GM23338 (cell line): ENCODE measurements at regions not wholly inside any gene's neighbourhood (a gene's known extent, or its start where the extent isn't known, plus 50 kb on each side); places are given as distances from the start of the nearest gene placed in this dataset.

Experiments
- ATAC-seq: fragments of 200-7000 bp; cut with Tn5 transposase; 3 replicates; pipeline ENCODE4 v1.9.1; 2020
- DNase-seq: peaks from one replicate; pipeline ENCODE4 v3.0.0-alpha.2; 2015; ENCODE audit warnings: low spot score
- H2AFZ ChIP-seq: fragments of 200-600 bp; sonication (generic); 2 replicates; pipeline ENCODE4 v1.8.0; 2016; ENCODE audit warnings: antibody characterized with exemption, mild to moderate bottlenecking, moderate library complexity
- H3F3A ChIP-seq: fragments of 200-600 bp; sonication (generic); replicated peaks from 2 replicates; pipeline ENCODE4 v1.8.0; 2017; ENCODE audit warnings: antibody characterized with exemption, mixed run types, low read depth
- H3K27ac ChIP-seq: fragments of 200-600 bp; sonication (generic); 2 replicates; pipeline ENCODE4 v1.6.1; 2016; ENCODE audit warnings: low read depth
- H3K27me3 ChIP-seq: fragments of 200-600 bp; sonication (generic); 2 replicates; pipeline ENCODE4 v1.8.0; 2016; ENCODE audit warnings: mild to moderate bottlenecking, mixed run types, moderate library complexity; ENCODE audit not compliant: insufficient read depth
- H3K36me3 ChIP-seq: fragments of 200-600 bp; sonication (generic); 2 replicates; pipeline ENCODE4 v1.8.0; 2016; ENCODE audit warnings: mild to moderate bottlenecking; ENCODE audit not compliant: insufficient read depth
- H3K4me1 ChIP-seq: fragments of 200-600 bp; sonication (generic); 2 replicates; pipeline ENCODE4 v1.8.0; 2016; ENCODE audit warnings: mild to moderate bottlenecking, moderate library complexity; ENCODE audit not compliant: insufficient read depth
- H3K4me2 ChIP-seq: fragments of 200-600 bp; sonication (generic); 2 replicates; pipeline ENCODE4 v1.7.1; 2017; ENCODE audit warnings: mixed run types
- H3K4me3 ChIP-seq: fragments of 200-600 bp; sonication (generic); 2 replicates; pipeline ENCODE4 v1.6.1; 2016; ENCODE audit warnings: mixed run types
- H3K79me2 ChIP-seq: fragments of 200-600 bp; sonication (generic); replicated peaks from 2 replicates; pipeline ENCODE4 v1.8.0; 2017; ENCODE audit warnings: mild to moderate bottlenecking; ENCODE audit not compliant: insufficient read depth
- H3K9me2 ChIP-seq: fragments of 200-600 bp; sonication (generic); 2 replicates; pipeline ENCODE4 v1.8.0; 2017; ENCODE audit not compliant: insufficient read depth
- H4K20me1 ChIP-seq: fragments of 200-600 bp; sonication (generic); replicated peaks from 2 replicates; pipeline ENCODE4 v1.8.0; 2017; ENCODE audit warnings: mild to moderate bottlenecking; ENCODE audit not compliant: insufficient read depth
- H3K27ac Mint-ChIP-seq: 2 replicates; pipeline ENCODE4 v1.8.0; 2020; ENCODE audit warnings: inconsistent platforms, mild to moderate bottlenecking, moderate library complexity, mixed read lengths
- H3K27me3 Mint-ChIP-seq: 3 replicates; pipeline ENCODE4 v1.8.0; 2022; ENCODE audit warnings: low read depth, mild to moderate bottlenecking, moderate library complexity, mixed read lengths, inconsistent platforms; ENCODE audit not compliant: insufficient read depth, poor library complexity
- H3K36me3 Mint-ChIP-seq: 3 replicates; pipeline ENCODE4 v1.8.0; 2021; ENCODE audit warnings: low read depth, mild to moderate bottlenecking, inconsistent platforms, moderate library complexity, mixed read lengths
- H3K4me1 Mint-ChIP-seq: 3 replicates; pipeline ENCODE4 v1.8.0; 2020; ENCODE audit warnings: mild to moderate bottlenecking, inconsistent platforms, mixed read lengths
- H3K4me3 Mint-ChIP-seq: 3 replicates; pipeline ENCODE4 v1.8.0; 2021; ENCODE audit warnings: moderate library complexity, mild to moderate bottlenecking, inconsistent platforms, mixed read lengths
- H3K9me3 Mint-ChIP-seq: 3 replicates; pipeline ENCODE4 v1.8.0; 2020; ENCODE audit warnings: moderate library complexity, mild to moderate bottlenecking, inconsistent platforms, mixed read lengths
- CREB1 ChIP-seq: fragments of 250-450 bp; sonication (Bioruptor Pico); IDR thresholded peaks from 2 replicates; pipeline ENCODE4 v1.5.0; 2020; ENCODE audit warnings: low read depth, mild to moderate bottlenecking, moderate library complexity
- CTCF ChIP-seq, 2 experiments: fragments of 200-600 bp in 1 of 2; sonication (generic) in 1 of 2; conservative IDR thresholded peaks; 2 replicates each; pipeline versions ENCODE4 v1.5.1 to v1.6.1; 2016 to 2017; ENCODE audit warnings: antibody characterized with exemption in 2 of 2, low read depth in 2 of 2, mild to moderate bottlenecking in 2 of 2, moderate library complexity in 1 of 2
- ETS1 ChIP-seq: IDR thresholded peaks from 2 replicates; pipeline ENCODE4 v1.6.1; 2016; ENCODE audit warnings: antibody characterized with exemption
- EZH2 ChIP-seq: fragments of 200-600 bp; sonication (generic); IDR thresholded peaks from one replicate; pipeline ENCODE4 v1.8.0; 2017; ENCODE audit warnings: antibody characterized with exemption, mild to moderate bottlenecking, low read depth; ENCODE audit not compliant: unreplicated experiment
- EZH2phosphoT487 ChIP-seq: fragments of 200-600 bp; sonication (generic); IDR thresholded peaks from one replicate; pipeline ENCODE4 v1.8.1; 2018; ENCODE audit warnings: antibody characterized with exemption; ENCODE audit not compliant: unreplicated experiment
- JUNB ChIP-seq: IDR thresholded peaks from one replicate; pipeline ENCODE4 v1.6.1; 2016; ENCODE audit warnings: antibody characterized with exemption; ENCODE audit not compliant: unreplicated experiment
- NANOG ChIP-seq: IDR thresholded peaks from 2 replicates; pipeline ENCODE4 v1.6.1; 2016; ENCODE audit warnings: antibody characterized with exemption, borderline replicate concordance
- POLR2AphosphoS5 ChIP-seq: IDR thresholded peaks from 2 replicates; pipeline ENCODE4 v1.6.1; 2016; ENCODE audit warnings: antibody characterized with exemption, low read depth
- REST ChIP-seq: IDR thresholded peaks from one replicate; pipeline ENCODE4 v1.6.1; 2018; ENCODE audit warnings: antibody characterized with exemption; ENCODE audit not compliant: unreplicated experiment
- STAT1 ChIP-seq: IDR thresholded peaks from one replicate; pipeline ENCODE4 v1.6.1; 2016; ENCODE audit warnings: antibody characterized with exemption; ENCODE audit not compliant: unreplicated experiment
- ZNF114 ChIP-seq: fragments of 250-450 bp; sonication (Bioruptor Pico); IDR thresholded peaks from 2 replicates; pipeline ENCODE4 v1.5.0; 2020; ENCODE audit warnings: mild to moderate bottlenecking, moderate library complexity
- ZNF331 ChIP-seq: fragments of 250-450 bp; sonication (Bioruptor Pico); IDR thresholded peaks from 2 replicates; pipeline ENCODE4 v1.5.0; 2020; ENCODE audit warnings: low read depth, mild to moderate bottlenecking, moderate library complexity
- ZNF462 ChIP-seq: fragments of 250-450 bp; sonication (Bioruptor Pico); IDR thresholded peaks from 2 replicates; pipeline ENCODE4 v1.5.0; 2020; ENCODE audit warnings: mild to moderate bottlenecking, moderate library complexity

GRCh38 chr6:153778216-153778615 lies 260.8 kb upstream of the OPRM1 start:
- no peaks in the 10 kb centered on the region for H4K20me1 ChIP-seq
- Mint-ChIP-seq H3K4me1 (peaks cover 7% of the 10 kb centered on the region), H3K27ac (no peak overlapping the region), H3K9me3 (peaks cover 7% of the 10 kb centered on the region; the same call in 2 of the 3 replicates), H3K36me3 (peaks cover 6% of the 10 kb centered on the region; the same call in 1 of the 3 replicates), H3K4me3 (no peak overlapping the region), H3K27me3 (no peaks in the 10 kb centered on the region)
- no peak overlapping the region for H3K4me3 ChIP-seq
- no peak overlapping the region for H2AFZ ChIP-seq
- no peak for DNase-seq
- no peaks in the 10 kb centered on the region for H3K79me2 ChIP-seq
- ATAC-seq = no peak
- H3K4me1 ChIP-seq = peaks cover 6% of the 10 kb centered on the region; the same call in 1 of the 2 replicates
- H3F3A ChIP-seq = no peaks in the 10 kb centered on the region
- H3K4me2 ChIP-seq = no peak overlapping the region
- H3K9me2 ChIP-seq = no peaks in the 10 kb centered on the region; the same call in 1 of the 2 replicates
- H3K27ac ChIP-seq = no peak overlapping the region
- TF ChIP-seq EZH2 (no peak), JUNB (no peak), EZH2phosphoT487 (no peak), ZNF462 (CRISPR knock-in tag) (no peak), CREB1 (CRISPR knock-in tag) (no peak), NANOG (no peak), REST (no peak), CTCF (conservative IDR thresholded peaks at IDR 0.05; ENCODE audit: low read depth in 2 of 2) (no peak), STAT1 (no peak), ETS1 (no peak), ZNF331 (CRISPR knock-in tag) (no peak), POLR2AphosphoS5 (no peak), ZNF114 (CRISPR knock-in tag) (no peak)
- H3K36me3 ChIP-seq = no peaks in the 10 kb centered on the region
- no peaks in the 10 kb centered on the region for H3K27me3 ChIP-seq
